ENCODE measurements at regions not wholly inside any gene's neighbourhood (a gene's known extent, or its start where the extent isn't known, plus 50 kb on each side); places are given as distances from the start of the nearest gene placed in this dataset.

GRCh38 chrX:44422631-44423030, 79.2 kb upstream of the EFHC2 start:
- no peaks in the 10 kb centered on the region for H4K20me1 ChIP-seq (ENCODE audit: control insufficient read depth, insufficient read depth, insufficient read length)
- no peak overlapping the region for H2AK5ac ChIP-seq (ENCODE audit: insufficient read length, low read length)
- H3K18ac ChIP-seq (ENCODE audit: insufficient read length, low read depth, low read length): no peak overlapping the region
- no peaks in the 10 kb centered on the region for H3K27me3 ChIP-seq (ENCODE audit: insufficient read depth, low read length)
- no peak overlapping the region for H3K27ac ChIP-seq (ENCODE audit: insufficient read length, low read depth, low read length)
- TF ChIP-seq, protein P1, sequence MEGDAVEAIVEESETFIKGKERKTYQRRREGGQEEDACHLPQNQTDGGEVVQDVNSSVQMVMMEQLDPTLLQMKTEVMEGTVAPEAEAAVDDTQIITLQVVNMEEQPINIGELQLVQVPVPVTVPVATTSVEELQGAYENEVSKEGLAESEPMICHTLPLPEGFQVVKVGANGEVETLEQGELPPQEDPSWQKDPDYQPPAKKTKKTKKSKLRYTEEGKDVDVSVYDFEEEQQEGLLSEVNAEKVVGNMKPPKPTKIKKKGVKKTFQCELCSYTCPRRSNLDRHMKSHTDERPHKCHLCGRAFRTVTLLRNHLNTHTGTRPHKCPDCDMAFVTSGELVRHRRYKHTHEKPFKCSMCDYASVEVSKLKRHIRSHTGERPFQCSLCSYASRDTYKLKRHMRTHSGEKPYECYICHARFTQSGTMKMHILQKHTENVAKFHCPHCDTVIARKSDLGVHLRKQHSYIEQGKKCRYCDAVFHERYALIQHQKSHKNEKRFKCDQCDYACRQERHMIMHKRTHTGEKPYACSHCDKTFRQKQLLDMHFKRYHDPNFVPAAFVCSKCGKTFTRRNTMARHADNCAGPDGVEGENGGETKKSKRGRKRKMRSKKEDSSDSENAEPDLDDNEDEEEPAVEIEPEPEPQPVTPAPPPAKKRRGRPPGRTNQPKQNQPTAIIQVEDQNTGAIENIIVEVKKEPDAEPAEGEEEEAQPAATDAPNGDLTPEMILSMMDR (conservative IDR thresholded peaks at IDR 0.05): no peak
- peaks cover 56 to 63% of the 10 kb centered on the region in 2 experiments for H3K9me3 Mint-ChIP-seq
- WGBS (ENCODE audit: extremely low coverage, insufficient read length, low lambda C conversion rate): no CpG with 5 or more reads among the region's 1 CpG
- peaks cover 7% of the 10 kb centered on the region for H3K27me3 Mint-ChIP-seq (ENCODE audit: low read depth)
- no peaks in the 10 kb centered on the region for H3K4me1 ChIP-seq (ENCODE audit: insufficient read depth, low read length)
- H3K79me2 ChIP-seq (ENCODE audit: insufficient read depth, low read length): no peaks in the 10 kb centered on the region
- H3K14ac ChIP-seq (ENCODE audit: insufficient read depth, low read length): no peak overlapping the region
- no peaks in the 10 kb centered on the region for H3K36me3 Mint-ChIP-seq (ENCODE audit: insufficient read depth in 1 of 3, low read depth in 3 of 3)
- H3T11ph ChIP-seq (ENCODE audit: low read length): no peak overlapping the region
- H2BK15ac ChIP-seq (ENCODE audit: low read depth, low read length): no peak overlapping the region
- no peak overlapping the region for H2BK12ac ChIP-seq (ENCODE audit: insufficient read length, low read depth, low read length)
- H4K91ac ChIP-seq (ENCODE audit: insufficient read length, low read depth, low read length): no peak overlapping the region
- H3K4me2 ChIP-seq (ENCODE audit: insufficient read depth, insufficient read length, low read length): no peak overlapping the region
- H3K23ac ChIP-seq (ENCODE audit: insufficient read length, low read depth, low read length): no peak overlapping the region
- H2BK120ac ChIP-seq (ENCODE audit: low read depth, low read length, poor library complexity, severe bottlenecking): no peak overlapping the region
- H3K79me1 ChIP-seq (ENCODE audit: insufficient read depth, low read depth, low read length, poor library complexity, severe bottlenecking): no peaks in the 10 kb centered on the region
- H3K23me2 ChIP-seq (ENCODE audit: insufficient read length, low read depth, low read length, poor library complexity, severe bottlenecking): no peaks in the 10 kb centered on the region
- no peak overlapping the region for H3K4ac ChIP-seq (ENCODE audit: low read depth, low read length)
- no peak overlapping the region for H3K4me3 Mint-ChIP-seq
- no peak overlapping the region for H2BK20ac ChIP-seq (ENCODE audit: low read depth, low read length, poor library complexity, severe bottlenecking)
- no peak overlapping the region for H2AFZ ChIP-seq (ENCODE audit: low read length)
- H4K8ac ChIP-seq (replicated peaks; ENCODE audit: insufficient read length, low read depth, low read length): no peak overlapping the region
- H3K9ac ChIP-seq (ENCODE audit: extremely low read depth, insufficient read length, low read length): no peak overlapping the region
- H3K27ac Mint-ChIP-seq: no peak overlapping the region
- no peak for DNase-seq
- peaks cover 25% of the 10 kb centered on the region for H3K9me3 ChIP-seq (ENCODE audit: control insufficient read depth, low read depth, low read length)
- H3K4me1 Mint-ChIP-seq: no peaks in the 10 kb centered on the region
- H3K56ac ChIP-seq (ENCODE audit: insufficient read length, low read depth, low read length): no peak overlapping the region
- H2BK5ac ChIP-seq (ENCODE audit: insufficient read length, low read length): no peak overlapping the region
- H4K5ac ChIP-seq (ENCODE audit: insufficient read length, low read depth, low read length): no peak overlapping the region

Measured in H9 (cell line).